ENCODE measurements at regions not wholly inside any gene's neighbourhood (a gene's known extent, or its start where the extent isn't known, plus 50 kb on each side); places are given as distances from the start of the nearest gene placed in this dataset.

- no peak for TF ChIP-seq EZH2phosphoT487 (IDR thresholded peaks at IDR 0.05; ENCODE audit: low read length)
- no peak for TF ChIP-seq CTCF (IDR thresholded peaks at IDR 0.05; ENCODE audit: low read length)
Observed at GRCh38 chr3:66812741-66813140, 185.4 kb upstream of the KBTBD8 start.
